ENCODE measurements at regions not wholly inside any gene's neighbourhood (a gene's known extent, or its start where the extent isn't known, plus 50 kb on each side); places are given as distances from the start of the nearest gene placed in this dataset.
"Not testable (repeated sequence)": the region's sequence is repeated elsewhere in the genome, so short reads cannot be mapped to it uniquely, and the experiment has no call there.

DNA sequence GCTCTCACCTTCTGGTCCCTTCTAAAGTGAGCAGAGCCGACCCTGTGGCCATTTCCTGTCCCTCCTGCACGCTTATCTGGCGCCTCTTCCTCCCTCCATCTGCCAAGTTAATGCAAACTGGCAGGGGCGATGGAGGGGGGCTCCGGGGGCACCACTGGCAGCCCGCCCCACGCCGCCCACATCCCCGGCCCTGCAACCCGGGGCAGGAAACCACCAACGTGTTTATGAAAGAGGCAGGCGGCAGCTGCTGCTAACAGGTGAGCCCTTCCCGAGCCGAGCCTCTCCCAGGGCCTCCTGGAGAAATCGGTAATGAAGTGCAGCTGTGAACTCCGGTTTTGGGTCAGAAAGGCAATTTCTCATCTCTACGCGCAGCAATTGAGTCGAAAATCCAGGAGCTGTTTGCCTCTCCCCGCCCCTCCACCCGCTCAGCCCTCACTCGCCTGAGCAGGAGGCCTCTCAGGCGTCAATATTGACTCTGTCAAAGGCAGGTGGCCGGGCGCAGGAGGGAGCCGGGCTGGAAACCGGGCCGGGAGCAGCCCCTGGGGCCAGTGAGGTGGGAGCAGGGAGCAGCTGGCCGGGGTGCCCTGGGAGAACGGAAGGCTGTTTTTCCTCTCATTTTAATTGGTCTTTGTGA lies 164.4 kb upstream of the GSE1 start:
- DNase-seq = no peak

DNA sequence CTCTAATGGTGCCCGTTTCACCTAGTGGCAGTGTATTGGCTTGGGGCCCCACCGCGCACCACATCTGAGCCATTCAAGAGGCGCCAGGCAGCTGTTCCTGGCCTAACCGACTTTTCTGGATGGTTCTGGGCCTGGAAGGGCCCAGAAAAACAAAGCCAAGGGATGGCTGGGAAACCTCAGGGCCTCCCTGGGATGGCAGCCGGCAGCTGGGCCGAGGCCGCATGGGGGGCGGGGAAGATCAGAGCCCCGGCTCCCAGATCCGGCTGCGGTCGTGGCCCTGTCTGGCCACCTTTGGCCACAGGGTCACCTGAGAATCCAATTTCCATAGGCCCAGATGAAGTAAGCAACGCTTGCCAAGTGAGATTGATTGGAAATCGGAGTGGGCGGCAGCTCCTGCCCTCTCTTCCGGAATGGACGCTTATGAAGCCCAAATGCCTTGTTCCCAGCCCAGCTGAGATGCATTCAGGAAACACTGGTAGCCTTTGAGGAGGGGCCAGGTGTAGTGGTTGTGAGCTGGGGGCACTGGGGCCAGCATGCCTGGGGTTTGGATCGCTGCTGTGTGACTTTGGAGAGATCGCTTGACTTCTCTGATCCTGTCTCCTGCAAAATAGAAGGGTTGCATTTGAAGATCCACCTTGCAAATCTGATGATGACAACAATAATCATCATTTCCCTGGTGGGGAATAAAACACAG lies 163.8 kb upstream of the GSE1 start:
- no peak for DNase-seq

DNA sequence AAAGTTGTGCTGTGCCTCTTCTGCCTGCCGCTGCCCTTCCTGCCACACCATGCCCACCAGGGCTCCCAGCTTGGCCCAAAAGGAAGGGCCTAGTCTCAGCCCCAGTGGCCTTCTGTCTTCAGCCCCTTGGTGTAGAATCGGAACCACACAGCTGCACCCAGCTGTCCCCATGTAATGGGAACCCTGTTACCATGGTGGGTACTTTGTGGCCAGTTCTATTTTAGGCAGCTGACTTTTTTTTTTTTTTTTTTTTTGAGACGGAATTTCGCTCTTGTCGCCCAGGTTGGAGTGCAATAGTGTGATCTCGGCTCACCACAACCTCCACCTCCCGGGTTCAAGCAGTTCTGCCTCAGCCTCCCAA lies 163.3 kb upstream of the GSE1 start:
- DNase-seq = no peak

DNA sequence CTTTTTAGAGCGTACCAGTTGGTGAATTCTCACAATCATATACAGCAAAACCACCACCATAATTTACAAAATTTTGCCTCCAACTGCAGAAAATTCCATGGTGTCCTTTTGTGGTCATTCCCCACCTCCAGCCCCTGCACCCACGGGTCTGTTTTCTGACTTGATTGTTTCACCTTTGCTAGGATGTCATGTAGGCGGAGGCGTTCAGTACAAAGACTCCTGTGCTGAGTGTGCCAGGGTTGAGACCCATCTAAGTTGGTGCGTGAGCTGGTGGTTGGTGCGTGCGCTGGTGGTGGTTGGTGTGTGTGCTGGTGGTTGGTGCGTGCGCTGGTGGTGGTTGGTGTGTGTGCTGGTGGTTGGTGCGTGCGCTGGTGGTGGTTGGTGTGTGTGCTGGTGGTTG lies 162.0 kb upstream of the GSE1 start:
- not testable (repeated sequence) for DNase-seq

DNA sequence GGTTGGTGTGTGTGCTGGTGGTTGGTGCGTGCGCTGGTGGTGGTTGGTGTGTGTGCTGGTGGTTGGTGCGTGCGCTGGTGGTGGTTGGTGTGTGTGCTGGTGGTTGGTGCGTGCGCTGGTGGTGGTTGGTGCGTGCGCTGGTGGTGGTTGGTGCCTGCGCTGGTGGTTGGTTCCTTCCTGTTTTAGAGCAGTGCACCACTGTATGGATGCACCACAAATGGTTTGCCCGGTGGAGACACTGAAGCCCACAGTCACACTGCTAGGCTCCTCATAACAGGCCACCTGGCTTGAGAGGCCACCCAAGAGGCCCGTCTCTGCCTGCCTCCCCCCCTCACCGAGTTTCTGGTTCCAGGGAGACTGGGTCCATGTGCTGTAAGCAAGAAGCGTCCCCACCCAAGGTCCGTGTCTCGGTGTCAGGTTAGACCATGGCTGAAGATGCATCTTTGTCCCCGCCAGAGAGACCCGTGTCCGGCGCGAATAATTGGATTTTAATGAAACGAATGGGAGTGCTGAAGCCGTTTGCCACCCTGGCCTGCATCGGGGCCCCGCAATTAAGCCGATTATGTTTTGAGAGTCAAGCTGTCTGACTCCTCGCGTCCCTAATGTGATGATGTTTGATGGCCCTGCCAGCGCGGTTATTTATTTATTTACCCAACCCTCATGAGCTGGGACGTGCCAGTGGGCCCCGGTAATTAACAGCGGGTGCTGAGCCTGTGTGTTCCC lies 161.3 kb upstream of the GSE1 start:
- DNase-seq = no peak

DNA sequence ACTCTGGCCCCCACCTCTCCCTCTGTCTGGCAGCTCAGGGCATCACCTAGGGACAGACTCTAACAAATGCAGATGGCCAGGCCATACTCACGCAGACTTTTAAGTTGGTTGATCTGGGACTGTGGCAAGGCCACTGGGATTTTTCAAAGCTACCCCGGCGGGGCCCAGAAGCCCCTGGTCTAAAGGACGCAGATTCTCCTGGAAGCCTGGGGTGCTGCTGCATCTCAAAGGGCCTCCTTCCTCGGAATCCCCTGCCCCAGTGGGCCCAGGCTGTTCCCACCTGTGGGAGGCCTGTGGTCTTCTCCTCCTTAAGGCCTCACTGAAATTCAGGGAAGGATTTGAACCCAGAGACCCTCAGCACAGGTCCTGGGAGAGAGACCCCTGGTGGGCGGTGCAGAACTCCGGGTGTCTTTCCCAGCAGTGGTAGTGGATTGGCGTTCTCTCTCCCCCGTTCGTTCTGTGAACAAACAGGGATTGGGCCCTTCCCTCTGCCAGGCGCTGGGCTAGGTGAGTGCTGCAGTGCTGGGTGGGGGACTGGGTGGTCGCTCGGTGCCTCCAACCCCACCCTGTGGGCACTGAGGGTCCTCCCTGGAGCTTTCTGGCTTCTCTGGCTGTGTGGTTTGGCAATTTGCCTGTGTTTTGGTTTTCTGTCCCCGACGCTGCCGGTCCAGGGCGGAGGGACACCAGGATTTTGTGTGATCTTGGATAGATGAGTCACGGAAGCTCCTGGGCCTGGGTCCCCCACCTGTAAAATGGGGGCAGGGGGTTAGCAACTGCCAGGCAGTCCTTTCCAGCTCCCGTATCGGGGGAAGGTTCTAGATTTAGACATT lies 160.5 kb upstream of the GSE1 start:
- DNase-seq = no peak

DNA sequence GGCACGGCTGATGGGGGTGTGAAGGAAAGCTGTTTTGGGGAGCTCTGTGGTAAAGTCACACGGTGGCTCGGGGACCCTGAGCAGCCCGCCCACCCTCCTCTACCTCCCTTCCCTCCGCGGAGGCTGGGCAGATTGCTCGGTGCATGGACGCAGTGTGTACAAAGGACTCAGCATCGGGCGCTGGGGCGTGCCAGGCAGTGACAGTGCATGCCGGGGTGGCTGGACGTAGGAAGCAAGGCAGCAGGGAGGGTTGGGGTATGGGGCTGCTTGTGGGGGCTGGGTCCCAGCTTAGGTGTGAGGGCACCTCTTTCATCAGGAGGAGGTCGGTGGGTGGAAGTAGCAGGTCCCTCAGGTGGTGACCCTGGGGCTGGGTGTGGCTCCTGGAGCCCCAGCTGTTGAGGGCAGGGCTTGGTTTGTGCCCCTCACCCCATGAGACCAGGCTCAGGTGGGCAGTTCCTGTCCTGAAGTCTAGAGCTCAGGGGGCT lies 159.9 kb upstream of the GSE1 start:
- DNase-seq = no peak

DNA sequence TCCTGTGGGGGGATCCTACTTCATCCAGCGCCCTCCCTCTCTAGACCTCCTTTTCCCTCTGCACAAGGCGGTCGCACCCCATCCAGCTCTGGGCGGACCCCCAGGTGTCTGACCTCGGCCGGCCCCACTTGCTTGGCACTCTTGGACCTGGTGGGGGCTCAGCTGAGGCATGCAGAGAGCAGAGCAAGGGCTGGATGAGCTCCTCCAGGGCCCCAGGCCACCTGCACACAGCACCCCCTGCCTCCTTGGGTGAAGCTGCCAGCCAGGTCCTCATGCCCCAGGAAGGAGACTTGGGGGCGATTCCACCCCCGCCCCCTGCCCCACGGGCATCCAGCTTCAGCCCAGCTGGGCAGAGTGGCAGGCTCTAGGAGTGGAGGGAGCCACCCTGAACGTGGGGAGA lies 159.4 kb upstream of the GSE1 start:
- no peak for DNase-seq

DNA sequence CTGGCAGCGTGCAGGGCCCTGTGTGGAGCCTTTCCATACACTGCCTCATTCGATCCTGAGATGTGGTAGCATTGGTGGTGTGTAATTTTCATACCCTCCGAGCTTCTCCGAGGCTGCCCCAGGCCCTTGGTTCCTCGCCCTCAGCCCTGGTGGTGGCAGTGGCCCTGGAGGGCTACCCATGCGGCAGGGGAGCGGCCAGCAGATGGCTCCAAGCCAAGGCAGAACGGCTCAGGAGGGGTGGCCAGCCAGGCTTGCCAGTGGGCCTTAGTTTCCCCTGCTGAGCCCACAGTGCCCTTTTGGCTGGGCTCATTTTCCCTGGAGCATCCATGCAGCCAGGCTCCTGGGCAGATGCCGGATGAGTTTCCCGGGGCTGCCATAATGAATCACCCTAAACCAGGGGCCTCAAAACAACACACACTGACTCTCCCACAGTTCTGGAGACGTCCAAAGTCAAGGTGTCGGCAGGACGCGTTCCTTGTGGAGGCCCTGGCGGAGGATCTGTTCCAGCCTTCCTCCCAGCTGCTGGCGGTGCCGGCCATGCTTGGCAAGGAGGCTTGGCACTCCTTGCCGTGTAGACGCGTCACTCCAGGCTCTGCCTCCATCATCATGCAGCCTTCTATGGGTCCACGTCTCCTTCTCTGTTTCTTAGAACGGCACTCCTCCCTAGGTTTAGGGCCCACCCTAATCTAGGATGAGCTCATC lies 158.8 kb upstream of the GSE1 start:
- no peak for DNase-seq

DNA sequence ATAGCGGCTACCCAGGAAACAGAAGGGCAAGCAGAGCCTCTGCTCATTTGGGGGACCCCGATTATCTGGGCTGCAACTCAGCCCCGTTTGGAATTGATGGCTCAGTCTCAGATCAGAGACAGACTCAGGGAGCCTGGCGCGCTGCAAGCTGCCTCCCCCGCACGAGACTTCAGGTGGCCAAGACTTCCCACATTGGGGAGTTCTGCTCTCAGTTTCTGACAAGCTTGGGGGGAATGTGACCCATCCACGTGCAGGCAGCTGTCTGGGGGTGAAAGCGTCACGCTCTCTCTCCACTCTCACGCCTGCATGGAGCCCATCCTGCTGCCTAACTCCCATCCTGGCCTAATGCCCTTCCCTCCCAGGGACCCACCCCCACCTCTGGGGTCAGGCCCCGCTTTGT lies 157.6 kb upstream of the GSE1 start:
- DNase-seq = no peak

DNA sequence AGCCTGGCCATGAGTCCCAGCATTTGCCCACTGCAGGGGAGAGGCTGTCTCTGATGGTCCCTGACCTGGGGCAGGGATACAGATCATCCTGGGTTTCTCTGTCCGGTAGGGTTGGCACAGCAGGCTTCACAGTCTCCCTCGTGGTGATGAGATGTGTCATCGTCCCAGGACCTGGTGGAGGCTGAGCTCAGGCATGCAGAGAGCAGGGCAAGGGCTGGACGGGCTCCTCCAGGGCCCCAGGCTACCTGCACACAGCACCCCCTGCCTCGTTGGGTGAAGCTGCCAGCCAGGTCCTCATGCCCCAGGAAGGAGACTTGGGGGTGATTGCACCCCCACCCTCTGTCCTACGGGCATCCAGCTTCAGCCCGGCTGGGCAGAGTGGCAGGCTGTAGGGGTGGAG lies 155.8 kb upstream of the GSE1 start:
- no peak for DNase-seq

DNA sequence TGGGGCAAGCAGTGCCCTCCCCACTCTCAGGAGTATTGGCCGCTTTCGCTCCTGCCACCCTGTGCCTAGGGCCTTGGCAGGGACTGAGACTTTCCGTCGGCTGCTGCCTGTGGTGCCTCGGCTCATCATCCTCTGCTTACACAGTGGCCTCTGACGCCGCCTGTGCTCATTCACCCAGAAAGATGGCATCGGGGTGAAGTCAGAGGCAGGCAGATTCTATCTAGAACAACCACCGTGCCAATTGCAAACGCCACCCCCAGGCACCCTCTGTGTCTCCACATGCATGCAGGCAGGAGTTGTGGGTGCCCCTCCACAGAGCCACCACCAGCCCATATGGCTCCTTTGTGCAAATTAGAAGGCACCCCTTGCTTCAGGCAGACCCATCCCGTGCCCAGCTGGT lies 154.2 kb upstream of the GSE1 start:
- no peak for DNase-seq

DNA sequence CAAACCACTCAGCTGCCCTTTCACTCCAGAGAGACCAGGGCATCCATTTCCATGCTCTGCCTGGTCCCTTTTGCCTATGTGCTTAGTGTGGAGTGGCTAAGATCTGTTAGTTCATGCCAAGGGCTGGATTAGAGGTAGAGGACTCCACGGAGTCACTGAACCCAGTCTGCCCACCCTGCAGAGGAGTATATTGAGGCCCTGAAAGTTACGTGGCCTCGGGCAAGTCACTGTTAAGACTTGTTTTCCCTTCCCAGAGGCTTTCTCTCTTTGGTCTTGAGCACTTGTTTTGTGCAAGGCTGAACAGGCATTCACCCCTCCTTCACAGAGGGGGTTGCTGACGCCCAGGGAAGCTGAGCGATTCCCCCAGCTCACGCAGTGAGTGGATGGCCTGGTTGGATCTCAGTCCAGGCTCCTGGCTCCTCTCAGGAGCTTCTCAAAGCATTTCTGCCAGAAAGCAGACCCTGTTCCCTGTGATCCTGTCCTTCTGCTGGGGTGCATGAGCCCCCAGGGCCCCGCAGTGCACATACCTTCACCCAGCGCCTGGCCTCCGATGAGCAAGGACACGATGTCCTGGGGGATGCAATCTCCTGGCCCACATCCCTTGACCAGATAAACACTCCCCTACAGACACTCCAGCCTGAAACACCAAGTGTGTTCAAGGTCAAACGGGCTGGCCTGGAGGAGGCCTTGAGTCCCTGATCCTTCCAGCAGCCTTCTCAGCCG lies 153.4 kb upstream of the GSE1 start:
- no peak for DNase-seq

DNA sequence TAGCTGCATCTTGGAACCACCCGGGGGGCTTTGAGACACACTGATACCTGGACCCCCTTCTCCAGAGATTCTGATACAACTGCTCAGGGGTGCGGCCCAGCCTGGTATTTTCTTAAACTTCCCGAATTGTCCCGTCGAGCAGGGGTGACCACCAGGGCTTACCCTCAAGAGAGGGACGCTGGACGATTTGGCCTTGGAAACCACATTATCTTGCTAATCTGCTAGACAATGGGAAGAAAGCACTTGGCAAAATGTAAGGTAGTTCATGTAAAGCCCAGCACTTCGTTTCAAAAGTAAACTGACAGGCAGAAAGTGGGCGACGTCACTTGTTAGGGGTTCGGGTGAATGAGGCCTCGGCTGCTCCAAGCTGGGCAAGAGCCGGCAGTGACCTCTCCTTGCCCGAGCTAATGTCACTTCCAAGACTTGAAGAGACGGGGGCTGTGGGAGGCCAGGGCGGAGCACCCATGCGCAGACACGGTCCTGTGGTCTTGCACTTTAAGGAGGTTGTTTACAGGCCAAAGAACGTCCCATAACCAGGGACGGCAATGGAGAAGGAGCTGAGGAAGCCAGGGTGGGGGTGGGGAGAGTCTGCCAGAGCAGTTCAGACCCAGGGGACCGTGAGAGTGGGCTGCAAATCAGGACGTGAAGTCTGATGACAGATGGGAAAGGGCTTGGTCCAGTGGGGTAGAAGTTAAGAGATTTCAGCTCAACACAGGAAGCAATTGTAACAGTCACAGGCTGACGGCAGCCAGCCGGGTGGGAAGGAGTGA lies 152.7 kb upstream of the GSE1 start:
- DNase-seq = no peak

DNA sequence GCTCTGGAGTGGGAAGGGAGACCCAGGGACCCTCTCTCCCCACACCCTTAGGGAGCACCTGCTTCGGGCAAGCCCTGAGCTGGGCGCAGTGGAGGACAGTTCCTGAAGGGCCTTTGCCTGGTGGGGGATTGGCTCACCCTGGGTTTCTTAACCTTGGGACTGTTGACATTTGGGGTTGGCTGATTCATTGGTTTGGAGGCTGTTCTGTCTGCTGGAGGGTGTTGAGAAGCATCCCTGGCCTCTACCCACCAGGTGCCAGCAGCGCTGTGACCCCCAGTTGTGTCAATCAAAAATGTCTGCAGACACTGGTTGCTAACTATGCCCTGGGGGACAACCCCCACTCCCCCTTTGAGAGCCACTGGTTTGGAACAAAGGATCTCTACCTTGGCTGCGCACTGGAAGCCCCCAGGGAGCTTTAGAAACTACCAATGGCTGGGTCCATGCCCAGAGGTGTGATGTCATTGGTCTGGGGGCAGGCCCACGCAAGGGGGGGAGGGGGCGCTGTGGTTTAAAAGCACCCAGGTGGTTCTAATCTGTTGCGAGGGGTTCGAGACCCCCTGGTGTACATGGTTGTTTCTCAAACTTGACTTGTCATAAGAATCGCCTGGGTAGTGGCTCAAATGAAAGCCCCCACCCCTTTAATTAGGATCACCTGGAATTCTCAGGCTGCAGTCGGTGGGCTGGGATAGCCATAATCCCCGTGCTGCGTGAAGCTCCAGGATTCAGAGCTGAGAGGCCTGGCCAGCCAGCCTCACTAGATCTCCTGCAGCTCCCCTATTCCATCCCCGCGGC lies 151.9 kb upstream of the GSE1 start:
- DNase-seq = no peak

DNA sequence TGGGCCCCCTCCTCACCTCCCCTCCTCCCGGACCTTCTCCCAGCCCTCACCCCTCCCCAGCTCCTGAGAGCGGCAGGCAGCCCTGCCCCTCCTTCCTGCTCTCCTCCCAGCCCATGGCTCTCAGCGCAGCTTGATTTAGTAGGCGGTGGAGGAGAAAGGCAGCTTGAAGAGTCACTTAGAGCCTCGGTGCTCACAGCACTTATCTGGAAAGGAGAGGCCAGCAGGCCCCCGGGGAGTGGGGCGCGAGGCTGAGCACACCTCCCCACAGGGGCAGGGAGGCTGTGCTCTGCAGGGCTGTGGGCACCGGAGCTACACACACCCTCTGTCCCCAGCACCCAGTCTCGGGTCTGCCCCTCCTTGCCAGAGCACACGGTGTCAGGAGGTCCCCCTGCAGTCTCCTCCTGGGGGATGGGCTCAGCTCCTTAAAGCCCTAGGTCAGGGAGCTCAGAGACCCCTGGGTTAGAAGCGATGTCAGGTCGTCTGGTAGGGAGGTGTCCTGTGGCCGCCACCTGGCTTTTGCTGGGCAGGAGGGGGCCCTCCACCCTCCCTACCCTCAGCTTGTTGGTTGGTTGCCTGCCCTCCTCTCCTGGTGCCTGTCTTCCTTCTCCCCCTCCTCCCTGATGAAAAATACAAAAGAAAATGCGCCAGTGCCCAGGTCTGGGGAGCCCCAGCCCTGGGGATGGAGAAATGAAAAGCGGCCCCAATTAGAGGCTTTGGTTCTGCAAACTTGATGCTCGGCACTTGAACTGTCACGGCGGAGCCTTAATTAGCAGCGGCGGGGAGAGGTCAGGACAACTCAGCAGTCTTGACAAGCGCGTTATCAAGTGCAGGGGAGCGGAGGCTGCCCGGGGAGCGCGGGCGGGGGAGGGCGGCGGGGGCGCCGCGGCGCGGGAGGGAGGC lies 151.1 kb upstream of the GSE1 start:
- DNase-seq = no peak

DNA sequence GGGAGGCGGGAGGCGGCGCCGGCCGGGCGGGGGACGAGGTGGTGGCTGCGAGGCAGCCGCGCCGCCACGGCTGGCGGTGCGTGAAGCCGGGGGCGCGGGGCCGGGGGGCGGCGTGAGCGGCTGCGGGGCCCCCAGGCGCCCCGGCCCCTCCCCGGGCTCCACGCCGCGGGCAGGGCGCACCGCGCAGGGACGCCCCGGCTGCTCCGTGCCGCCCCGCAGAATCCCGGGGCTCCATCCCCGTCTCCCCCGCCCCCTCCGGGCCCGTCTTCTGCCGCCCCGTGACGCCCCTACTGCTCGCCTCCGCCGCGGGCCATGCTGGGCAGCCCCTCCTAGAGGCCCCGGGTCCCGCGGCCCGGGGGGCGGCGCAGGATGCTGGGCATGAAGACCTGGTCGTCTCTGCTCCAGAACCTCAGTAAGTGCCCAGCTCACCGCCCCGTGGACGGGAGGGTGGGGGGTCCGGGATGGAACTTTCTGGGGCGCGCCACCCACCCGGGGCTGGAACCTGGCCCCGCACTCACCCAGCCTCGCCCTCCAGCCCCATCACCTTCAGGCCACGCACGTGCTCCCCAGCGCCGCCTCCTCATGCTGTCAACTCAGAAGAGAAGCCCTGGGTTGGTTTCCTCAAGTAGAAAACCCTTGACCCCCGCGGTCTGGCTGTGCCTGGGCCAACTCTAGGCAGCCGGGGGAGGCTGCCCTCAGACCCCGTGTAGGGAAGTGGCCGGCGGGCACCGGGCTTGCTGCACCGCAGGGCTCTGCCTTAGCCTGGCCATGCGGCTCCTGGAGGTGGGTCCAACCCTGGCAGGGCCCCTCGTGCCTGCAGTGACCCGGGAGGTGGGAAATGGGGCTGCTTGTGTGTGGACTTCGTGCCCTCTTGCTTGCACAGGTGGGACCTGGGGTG lies 150.2 kb upstream of the GSE1 start:
- DNase-seq = no peak

Measured in GOT3 (cell line).